ENCODE measurements at regions not wholly inside any gene's neighbourhood (a gene's known extent, or its start where the extent isn't known, plus 50 kb on each side); places are given as distances from the start of the nearest gene placed in this dataset.

DNA sequence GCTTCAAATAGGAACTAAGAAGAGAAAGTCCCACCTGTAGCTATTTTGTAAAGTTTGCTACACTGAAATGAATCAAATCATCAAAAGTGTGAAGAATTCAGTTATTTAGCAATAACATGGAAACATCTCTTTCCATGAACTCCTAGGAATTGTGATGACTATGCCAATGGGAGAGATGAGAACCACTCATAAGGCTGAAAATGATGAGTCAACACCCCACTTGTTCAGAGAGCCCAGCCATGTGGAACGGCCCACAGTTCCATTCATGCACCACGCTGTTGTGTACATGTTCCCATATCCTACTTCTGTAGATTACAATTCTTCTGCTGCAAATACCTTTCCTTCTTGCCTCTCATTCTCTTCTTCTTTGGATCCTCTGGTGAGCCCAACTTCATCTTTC is 645.5 kb upstream of the ID2 start:
- no peak for ATAC-seq
- RAD21 ChIA-PET (ENCODE audit: low non-redundant PET in 1 of 2, low total read pairs in 2 of 2, uncharacterized antibody in 2 of 2, unreplicated experiment in 2 of 2) = no interaction called here
- no peaks in the 10 kb centered on the region for H4K20me1 ChIP-seq (ENCODE audit: insufficient read depth)
- H3K9me2 ChIP-seq (ENCODE audit: insufficient read depth) = no peaks in the 10 kb centered on the region
- H3K9ac ChIP-seq (ENCODE audit: low read length) = no peak overlapping the region
- POLR2A ChIA-PET = no interaction called here
- no peak overlapping the region for H2AFZ ChIP-seq (ENCODE audit: low read depth, low read length, poor library complexity, severe bottlenecking)
- CTCF ChIA-PET = no interaction called here
- H3K4me2 ChIP-seq (ENCODE audit: low read length) = no peak overlapping the region
- H3K36me3 ChIP-seq (ENCODE audit: control insufficient read depth in 1 of 2, insufficient read depth in 2 of 2, low read length in 2 of 2) = no peaks in the 10 kb centered on the region
- intact Hi-C loops (cut with micrococcal nuclease) = no loop called here
- no peak overlapping the region for H3K4me3 ChIP-seq (replicated peaks in 1 of 2; ENCODE audit: low read depth in 1 of 2, low read length in 2 of 2)
- no peaks in the 10 kb centered on the region for H3K79me2 ChIP-seq (ENCODE audit: insufficient read depth, low read length)
- no peaks in the 10 kb centered on the region for H3K27me3 ChIP-seq (ENCODE audit: insufficient read depth, low read length)
- H3K9me3 ChIP-seq (ENCODE audit: control insufficient read depth in 1 of 2, insufficient read depth in 1 of 2, low read depth in 1 of 2, low read length in 2 of 2) = no peaks in the 10 kb centered on the region
- BruUV-seq (replicated peaks) = no TSS peak
- no peak overlapping the region for H3K27ac ChIP-seq (ENCODE audit: low read depth, low read length)
- peaks cover 5 to 10% of the 10 kb centered on the region in 2 experiments; a peak in 3 of 4 replicates for H3K4me1 ChIP-seq (ENCODE audit: control insufficient read depth in 1 of 2, insufficient read depth in 2 of 2, low read length in 2 of 2)
- TF ChIP-seq POLR2AphosphoS5 (IDR thresholded peaks at IDR 0.05; ENCODE audit: low read depth, low read length) (no peak), SIN3A (IDR thresholded peaks at IDR 0.05; ENCODE audit: low read depth) (no peak), POLR2A (IDR thresholded peaks at IDR 0.05; ENCODE audit: borderline replicate concordance, extremely low read depth, insufficient read depth, insufficient read length) (no peak), ELF1 (IDR thresholded peaks at IDR 0.05; ENCODE audit: borderline replicate concordance, low read depth) (no peak), ZBTB33 (IDR thresholded peaks at IDR 0.05; ENCODE audit: extremely low read depth, insufficient replicate concordance, low read length) (no peak), YY1 (IDR thresholded peaks at IDR 0.05; ENCODE audit: extremely low read depth, insufficient replicate concordance, low read depth, low read length) (no peak)
- no peak for DNase-seq (ENCODE audit: low read depth, low spot score)

DNA sequence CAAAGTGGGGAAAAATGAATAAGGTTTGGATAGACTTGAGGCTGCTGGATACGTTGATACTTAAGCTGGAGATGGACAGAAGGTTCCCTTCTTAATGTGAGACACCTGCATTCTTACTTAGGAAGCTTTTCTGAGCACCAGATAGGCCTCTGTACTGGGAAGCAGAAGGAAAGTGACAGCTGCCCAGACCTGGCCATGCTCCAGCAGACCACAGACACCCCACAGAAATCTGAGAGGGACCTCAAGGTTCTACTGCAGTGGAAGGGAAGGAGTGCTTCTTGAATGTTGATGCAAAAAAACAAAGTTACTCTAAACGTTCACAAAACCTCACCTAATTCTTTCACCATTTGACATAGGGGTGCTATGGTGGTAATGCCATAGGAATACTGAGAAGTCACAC is 642.1 kb upstream of the ID2 start:
- no TSS peak for BruUV-seq (replicated peaks)
- CTCF ChIA-PET = no interaction called here
- H3K36me3 ChIP-seq (ENCODE audit: control insufficient read depth in 1 of 2, insufficient read depth in 2 of 2, low read length in 2 of 2) = no peaks in the 10 kb centered on the region
- no peak for TF ChIP-seq EZH2 (IDR thresholded peaks at IDR 0.05)
- TF ChIP-seq EGR1 (IDR thresholded peaks at IDR 0.05; ENCODE audit: low read depth) = no peak
- no peak for TF ChIP-seq POLR2A (IDR thresholded peaks at IDR 0.05; ENCODE audit: borderline replicate concordance, extremely low read depth, insufficient read depth, insufficient read length)
- TF ChIP-seq ZFX (IDR thresholded peaks at IDR 0.05) = no peak
- no peak for TF ChIP-seq CTCF (IDR thresholded peaks at IDR 0.05 in 2 of 3, conservative IDR thresholded peaks at IDR 0.05 in 1 of 3; ENCODE audit: borderline replicate concordance in 1 of 3, insufficient read depth in 1 of 3, low read depth in 2 of 3, low read length in 2 of 3)
- TF ChIP-seq, protein P1, sequence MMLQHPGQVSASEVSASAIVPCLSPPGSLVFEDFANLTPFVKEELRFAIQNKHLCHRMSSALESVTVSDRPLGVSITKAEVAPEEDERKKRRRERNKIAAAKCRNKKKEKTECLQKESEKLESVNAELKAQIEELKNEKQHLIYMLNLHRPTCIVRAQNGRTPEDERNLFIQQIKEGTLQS (IDR thresholded peaks at IDR 0.05) = no peak
- TF ChIP-seq RAD21 (IDR thresholded peaks at IDR 0.05; ENCODE audit: low read depth) = no peak
- TF ChIP-seq JUND (IDR thresholded peaks at IDR 0.05) = no peak
- TF ChIP-seq FOSL1 (IDR thresholded peaks at IDR 0.05; ENCODE audit: low read depth) = no peak
- no peak for TF ChIP-seq CBX3 (IDR thresholded peaks at IDR 0.05; ENCODE audit: low read depth)
- TF ChIP-seq SIN3A (IDR thresholded peaks at IDR 0.05; ENCODE audit: low read depth) = no peak
- TF ChIP-seq, protein P2, sequence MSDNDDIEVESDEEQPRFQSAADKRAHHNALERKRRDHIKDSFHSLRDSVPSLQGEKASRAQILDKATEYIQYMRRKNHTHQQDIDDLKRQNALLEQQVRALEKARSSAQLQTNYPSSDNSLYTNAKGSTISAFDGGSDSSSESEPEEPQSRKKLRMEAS (IDR thresholded peaks at IDR 0.05) = no peak
- TF ChIP-seq EZH2phosphoT487 (IDR thresholded peaks at IDR 0.05; ENCODE audit: borderline replicate concordance) = no peak
- no peak for TF ChIP-seq POLR2AphosphoS5 (IDR thresholded peaks at IDR 0.05; ENCODE audit: low read depth, low read length)
- TF ChIP-seq SP1 (IDR thresholded peaks at IDR 0.05; ENCODE audit: low read depth) = no peak
- TF ChIP-seq SRF (IDR thresholded peaks at IDR 0.05; ENCODE audit: low read depth) = no peak
- no peak for TF ChIP-seq ELF1 (IDR thresholded peaks at IDR 0.05; ENCODE audit: borderline replicate concordance, low read depth)

More for the DNA sequence above, 642.1 kb upstream of the ID2 start:
- Histone ChIP-seq H3K27me3 (ENCODE audit: insufficient read depth, low read length) (no peaks in the 10 kb centered on the region), H3K9ac (ENCODE audit: low read length) (no peak overlapping the region), H2AFZ (ENCODE audit: low read depth, low read length, poor library complexity, severe bottlenecking) (no peak overlapping the region), H3K79me2 (ENCODE audit: insufficient read depth, low read length) (no peaks in the 10 kb centered on the region), H3K27ac (ENCODE audit: low read depth, low read length) (no peak overlapping the region), H3K9me2 (ENCODE audit: insufficient read depth) (no peaks in the 10 kb centered on the region), H3K4me3 (replicated peaks in 1 of 2; ENCODE audit: low read depth in 1 of 2, low read length in 2 of 2) (no peak overlapping the region), H3K9me3 (ENCODE audit: control insufficient read depth in 1 of 2, insufficient read depth in 1 of 2, low read depth in 1 of 2, low read length in 2 of 2) (no peaks in the 10 kb centered on the region), H3K4me1 (ENCODE audit: control insufficient read depth in 1 of 2, insufficient read depth in 2 of 2, low read length in 2 of 2) (no peaks in the 10 kb centered on the region), H3K4me2 (ENCODE audit: low read length) (no peak overlapping the region), H4K20me1 (ENCODE audit: insufficient read depth) (no peaks in the 10 kb centered on the region)
- ChIA-PET POLR2A (no interaction called here), RAD21 (ENCODE audit: low non-redundant PET in 1 of 2, low total read pairs in 2 of 2, uncharacterized antibody in 2 of 2, unreplicated experiment in 2 of 2) (no interaction called here)
- ATAC-seq = no peak
- no peak for DNase-seq (ENCODE audit: low read depth, low spot score)
- intact Hi-C loops (cut with micrococcal nuclease) = no loop called here
